Liver (tissue), 8 donors: ENCODE measurements at regions not wholly inside any gene's neighbourhood (a gene's known extent, or its start where the extent isn't known, plus 50 kb on each side); places are given as distances from the start of the nearest gene placed in this dataset.

Experiments used
- DNase-seq: peaks from one replicate; pipeline ENCODE4 v3.0.0-alpha.2; 2017; ENCODE audit warnings: low spot score
- H3K27ac ChIP-seq, 2 donors: one replicate each; pipeline ENCODE4 v1.7.0; 2013; ENCODE audit warnings: inconsistent platforms in 2 of 2, low read length in 2 of 2, control low read depth in 1 of 2, low read depth in 1 of 2, mild to moderate bottlenecking in 1 of 2
- H3K27me3 ChIP-seq, 4 donors: one replicate each; pipeline versions ENCODE4 v1.6.1 to v1.7.0; 2013; ENCODE audit warnings: low read length in 3 of 4, inconsistent platforms in 1 of 4, mild to moderate bottlenecking in 1 of 4, moderate library complexity in 1 of 4; ENCODE audit not compliant: control insufficient read depth in 4 of 4, insufficient read depth in 4 of 4
- H3K36me3 ChIP-seq, 4 donors: one replicate each; pipeline versions ENCODE4 v1.6.1 to v1.7.0; 2013; ENCODE audit warnings: low read length in 3 of 4, mild to moderate bottlenecking in 3 of 4, low read depth in 1 of 4, moderate library complexity in 1 of 4; ENCODE audit not compliant: control insufficient read depth in 4 of 4, insufficient read depth in 3 of 4
- H3K4me1 ChIP-seq, 4 donors: one replicate each; pipeline versions ENCODE4 v1.6.1 to v1.7.0; 2013; ENCODE audit warnings: low read length in 3 of 4, mild to moderate bottlenecking in 3 of 4, moderate library complexity in 1 of 4; ENCODE audit not compliant: control insufficient read depth in 4 of 4, insufficient read depth in 4 of 4
- H3K4me3 ChIP-seq, 3 donors: one replicate each; pipeline versions ENCODE4 v1.6.1 to v1.7.0; 2013; ENCODE audit warnings: low read length in 3 of 3, control low read depth in 1 of 3, low read depth in 1 of 3, mild to moderate bottlenecking in 1 of 3
- H3K9ac ChIP-seq, 2 donors: one replicate each; pipeline ENCODE4 v1.7.0; 2013; ENCODE audit warnings: low read length in 2 of 2, mild to moderate bottlenecking in 2 of 2, moderate library complexity in 2 of 2, control low read depth in 1 of 2, low read depth in 1 of 2
- H3K9me3 ChIP-seq, 4 donors: one replicate each; pipeline versions ENCODE4 v1.6.1 to v1.7.0; 2013; ENCODE audit warnings: low read length in 3 of 4; ENCODE audit not compliant: control insufficient read depth in 4 of 4
- ATF3 ChIP-seq: IDR thresholded peaks from 2 replicates; pipeline ENCODE4 v1.6.1; 2016; ENCODE audit warnings: antibody characterized with exemption
- EGR1 ChIP-seq, 2 donors: IDR thresholded peaks; 2 replicates each; pipeline ENCODE4 v1.6.1; 2016 to 2018; ENCODE audit warnings: antibody characterized with exemption in 2 of 2, low read depth in 2 of 2
- FOXA1 ChIP-seq: IDR thresholded peaks from 2 replicates; pipeline ENCODE4 v1.6.1; 2016; ENCODE audit warnings: antibody characterized with exemption
- FOXA2 ChIP-seq: IDR thresholded peaks from 2 replicates; pipeline ENCODE4 v1.6.1; 2016; ENCODE audit warnings: antibody characterized with exemption
- GABPA ChIP-seq, 2 donors: IDR thresholded peaks in 1 of 2; conservative IDR thresholded peaks in 1 of 2; 2 replicates each; pipeline ENCODE4 v1.6.1; 2016; ENCODE audit warnings: antibody characterized with exemption in 2 of 2, mild to moderate bottlenecking in 1 of 2, moderate library complexity in 1 of 2
- HNF4A ChIP-seq, 2 donors: conservative IDR thresholded peaks; 2 replicates each; pipeline ENCODE4 v1.6.1; 2016; ENCODE audit warnings: antibody characterized with exemption in 2 of 2, mild to moderate bottlenecking in 2 of 2
- HNF4G ChIP-seq: IDR thresholded peaks from 2 replicates; pipeline ENCODE4 v1.6.1; 2016; ENCODE audit warnings: antibody characterized with exemption
- JUND ChIP-seq, 2 donors: IDR thresholded peaks; 2 replicates each; pipeline ENCODE4 v1.6.1; 2016; ENCODE audit warnings: antibody characterized with exemption in 2 of 2
- NR2F2 ChIP-seq: IDR thresholded peaks from 2 replicates; pipeline ENCODE4 v1.6.1; 2016; ENCODE audit warnings: antibody characterized with exemption
- REST ChIP-seq: IDR thresholded peaks from 2 replicates; pipeline ENCODE4 v1.6.1; 2016; ENCODE audit warnings: antibody characterized with exemption, mild to moderate bottlenecking
- RXRA ChIP-seq, 2 donors: IDR thresholded peaks; 2 replicates each; pipeline ENCODE4 v1.6.1; 2017 to 2018; ENCODE audit warnings: antibody characterized with exemption in 2 of 2, mild to moderate bottlenecking in 1 of 2
- SP1 ChIP-seq: IDR thresholded peaks from 2 replicates; pipeline ENCODE4 v1.6.1; 2018; ENCODE audit warnings: antibody characterized with exemption, mild to moderate bottlenecking
- TAF1 ChIP-seq: conservative IDR thresholded peaks from 2 replicates; pipeline ENCODE4 v1.6.1; 2016; ENCODE audit warnings: antibody characterized with exemption, mild to moderate bottlenecking
- YY1 ChIP-seq: IDR thresholded peaks from 2 replicates; pipeline ENCODE4 v1.6.1; 2016; ENCODE audit warnings: antibody characterized with exemption, mild to moderate bottlenecking
- ZBTB33 ChIP-seq: IDR thresholded peaks from 2 replicates; pipeline ENCODE4 v1.6.1; 2016; ENCODE audit warnings: antibody characterized with exemption
- WGBS: extraction: QIAGEN DNeasy Blood & Tissue Kit; methylation state at CpG from one replicate; pipeline ENCODE4 v1.1.7; 2013; 5-methylcytosine and 5-hydroxymethylcytosine counted together
- TF ChIP-seq, protein P1 (sequence below): IDR thresholded peaks from 2 replicates; pipeline ENCODE4 v1.6.1; 2016; ENCODE audit warnings: antibody characterized with exemption
- TF ChIP-seq, protein P2 (sequence below): fragments of 150-350 bp; IDR thresholded peaks from 2 replicates; pipeline ENCODE4 v1.5.1; 2017; ENCODE audit warnings: improper control_type of control experiment, low read depth, low read length; ENCODE audit not compliant: missing input control
- donor health status: healthy.
- donor health status: healthy.
- donor health status: healthy.
- donor health status: healthy.
- donor health status: healthy.

- Histone ChIP-seq H3K4me3 (no peak overlapping the region), H3K9ac (no peak overlapping the region), H3K27ac (no peak overlapping the region), H3K9me3 (peaks cover 0 to 3% (median 0%) of the 10 kb centered on the region in 4 donors), H3K27me3 (no peaks in the 10 kb centered on the region), H3K36me3 (no peaks in the 10 kb centered on the region), H3K4me1 (no peaks in the 10 kb centered on the region)
- TF ChIP-seq EGR1 (IDR thresholded peaks at IDR 0.05; ENCODE audit: low read depth in 2 of 2), result no peak
- TF ChIP-seq JUND (IDR thresholded peaks at IDR 0.05), result no peak
- TF ChIP-seq HNF4G, result no peak
- no peak for TF ChIP-seq TAF1
- TF ChIP-seq REST, result no peak
- TF ChIP-seq YY1, result no peak
- no peak for TF ChIP-seq ZBTB33
- TF ChIP-seq RXRA (IDR thresholded peaks at IDR 0.05), result no peak
- no peak for TF ChIP-seq NR2F2
- no peak for TF ChIP-seq GABPA (IDR thresholded peaks at IDR 0.05 in 1 of 2, conservative IDR thresholded peaks at IDR 0.05 in 1 of 2)
- DNase-seq, result no peak
Measured at GRCh38 chr9:30935730-30936129, 1448.7 kb upstream of the ACO1 start.

DNA sequence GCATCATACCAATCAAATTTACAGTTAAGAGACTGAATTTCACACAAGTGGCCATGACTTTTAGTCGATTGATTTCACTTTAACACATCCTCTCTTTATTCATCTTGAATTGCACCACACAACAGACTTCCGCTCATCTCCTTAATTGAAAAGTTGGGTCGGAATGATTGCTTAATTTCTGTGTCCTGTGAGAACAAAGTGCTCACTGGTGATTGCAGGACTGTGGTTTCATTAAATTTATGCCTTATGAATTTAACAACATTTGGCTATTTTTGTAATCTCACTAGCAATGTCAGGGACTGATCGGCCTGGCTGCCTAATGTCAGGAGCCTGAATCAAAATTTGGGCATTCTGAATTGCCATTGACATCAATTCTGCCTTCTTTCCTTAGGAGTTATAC is 1447.3 kb upstream of the ACO1 start:
- no peak for TF ChIP-seq SP1
- TF ChIP-seq FOXA1, result no peak
- no peak for TF ChIP-seq RXRA (IDR thresholded peaks at IDR 0.05)
- TF ChIP-seq ATF3, result no peak
- no peak for TF ChIP-seq NR2F2
- TF ChIP-seq GABPA (IDR thresholded peaks at IDR 0.05 in 1 of 2, conservative IDR thresholded peaks at IDR 0.05 in 1 of 2), result no peak
- TF ChIP-seq EGR1 (IDR thresholded peaks at IDR 0.05; ENCODE audit: low read depth in 2 of 2), result no peak
- TF ChIP-seq HNF4A (conservative IDR thresholded peaks at IDR 0.05), result no peak
- TF ChIP-seq, protein P1, sequence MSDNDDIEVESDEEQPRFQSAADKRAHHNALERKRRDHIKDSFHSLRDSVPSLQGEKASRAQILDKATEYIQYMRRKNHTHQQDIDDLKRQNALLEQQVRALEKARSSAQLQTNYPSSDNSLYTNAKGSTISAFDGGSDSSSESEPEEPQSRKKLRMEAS, result no peak
- no peak for TF ChIP-seq REST
- TF ChIP-seq, protein P2, sequence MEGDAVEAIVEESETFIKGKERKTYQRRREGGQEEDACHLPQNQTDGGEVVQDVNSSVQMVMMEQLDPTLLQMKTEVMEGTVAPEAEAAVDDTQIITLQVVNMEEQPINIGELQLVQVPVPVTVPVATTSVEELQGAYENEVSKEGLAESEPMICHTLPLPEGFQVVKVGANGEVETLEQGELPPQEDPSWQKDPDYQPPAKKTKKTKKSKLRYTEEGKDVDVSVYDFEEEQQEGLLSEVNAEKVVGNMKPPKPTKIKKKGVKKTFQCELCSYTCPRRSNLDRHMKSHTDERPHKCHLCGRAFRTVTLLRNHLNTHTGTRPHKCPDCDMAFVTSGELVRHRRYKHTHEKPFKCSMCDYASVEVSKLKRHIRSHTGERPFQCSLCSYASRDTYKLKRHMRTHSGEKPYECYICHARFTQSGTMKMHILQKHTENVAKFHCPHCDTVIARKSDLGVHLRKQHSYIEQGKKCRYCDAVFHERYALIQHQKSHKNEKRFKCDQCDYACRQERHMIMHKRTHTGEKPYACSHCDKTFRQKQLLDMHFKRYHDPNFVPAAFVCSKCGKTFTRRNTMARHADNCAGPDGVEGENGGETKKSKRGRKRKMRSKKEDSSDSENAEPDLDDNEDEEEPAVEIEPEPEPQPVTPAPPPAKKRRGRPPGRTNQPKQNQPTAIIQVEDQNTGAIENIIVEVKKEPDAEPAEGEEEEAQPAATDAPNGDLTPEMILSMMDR, result no peak
- TF ChIP-seq ZBTB33, result no peak
- TF ChIP-seq TAF1, result no peak
- TF ChIP-seq FOXA2, result no peak
- no peak for TF ChIP-seq YY1
- no peak for TF ChIP-seq JUND (IDR thresholded peaks at IDR 0.05)
- TF ChIP-seq HNF4G, result no peak
- H3K4me3 ChIP-seq, result no peak overlapping the region
- DNase-seq, result no peak
- 72% methylated on average over 4 of the region's 4 CpGs for WGBS
- H3K9ac ChIP-seq, result no peak overlapping the region
- no peak overlapping the region for H3K27ac ChIP-seq
- H3K4me1 ChIP-seq, result no peaks in the 10 kb centered on the region
- no peaks in the 10 kb centered on the region for H3K27me3 ChIP-seq
- peaks cover 0 to 3% (median 0%) of the 10 kb centered on the region in 4 donors for H3K9me3 ChIP-seq
- no peaks in the 10 kb centered on the region for H3K36me3 ChIP-seq
